Cerebellar cortex (tissue), 1 donor: ENCODE measurements at regions not wholly inside any gene's neighbourhood (a gene's known extent, or its start where the extent isn't known, plus 50 kb on each side); places are given as distances from the start of the nearest gene placed in this dataset.
"Not testable (repeated sequence)": the region's sequence is repeated elsewhere in the genome, so short reads cannot be mapped to it uniquely, and the experiment has no call there.

Experiments used
- DNase-seq: peaks from one replicate; pipeline ENCODE4 v3.0.0-alpha.2; 2015; ENCODE audit warnings: low spot score

DNA sequence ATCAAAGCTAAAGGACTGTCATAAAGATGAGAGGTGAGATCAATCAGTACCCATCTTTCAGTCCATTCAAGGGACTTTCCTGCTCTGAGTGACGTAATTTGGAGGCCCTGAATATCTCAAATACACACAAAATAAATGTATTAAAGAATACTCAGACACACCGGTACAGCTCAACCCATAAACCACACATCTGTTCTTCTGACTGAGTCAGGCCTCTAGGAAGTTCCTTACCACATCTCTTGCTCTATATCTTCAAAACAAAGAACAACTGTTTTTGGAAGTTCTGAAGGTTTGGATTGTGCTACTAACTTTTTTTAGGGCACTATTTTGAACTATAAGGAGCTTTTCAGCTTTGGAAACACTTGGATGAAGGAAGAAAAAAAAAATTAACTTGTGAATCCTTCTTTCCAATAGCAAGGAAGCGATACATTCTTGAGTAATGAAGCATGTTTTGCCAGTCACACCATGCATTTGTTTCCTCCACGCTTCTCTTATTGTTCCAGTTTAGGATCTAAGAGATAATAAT, 866.5 kb upstream of the VRK2 start:
- no peak for DNase-seq

DNA sequence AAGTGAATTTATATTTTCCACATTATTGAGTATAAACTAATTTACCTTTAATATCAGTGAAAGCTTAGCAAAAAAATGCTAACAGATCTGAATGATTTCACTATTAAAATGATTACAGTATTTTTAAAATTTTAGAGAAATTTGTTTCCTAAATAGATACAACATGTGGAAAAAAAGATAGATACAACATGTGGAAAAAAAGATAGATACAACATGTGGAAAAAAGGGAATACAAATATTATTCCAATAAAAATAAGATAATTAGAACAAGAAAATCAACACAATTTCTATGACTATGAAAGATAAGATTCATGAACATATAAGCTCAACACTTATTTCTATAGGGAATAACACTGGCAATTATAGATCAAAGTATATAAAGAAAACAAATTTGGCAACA, 865.9 kb upstream of the VRK2 start:
- DNase-seq: no peak

DNA sequence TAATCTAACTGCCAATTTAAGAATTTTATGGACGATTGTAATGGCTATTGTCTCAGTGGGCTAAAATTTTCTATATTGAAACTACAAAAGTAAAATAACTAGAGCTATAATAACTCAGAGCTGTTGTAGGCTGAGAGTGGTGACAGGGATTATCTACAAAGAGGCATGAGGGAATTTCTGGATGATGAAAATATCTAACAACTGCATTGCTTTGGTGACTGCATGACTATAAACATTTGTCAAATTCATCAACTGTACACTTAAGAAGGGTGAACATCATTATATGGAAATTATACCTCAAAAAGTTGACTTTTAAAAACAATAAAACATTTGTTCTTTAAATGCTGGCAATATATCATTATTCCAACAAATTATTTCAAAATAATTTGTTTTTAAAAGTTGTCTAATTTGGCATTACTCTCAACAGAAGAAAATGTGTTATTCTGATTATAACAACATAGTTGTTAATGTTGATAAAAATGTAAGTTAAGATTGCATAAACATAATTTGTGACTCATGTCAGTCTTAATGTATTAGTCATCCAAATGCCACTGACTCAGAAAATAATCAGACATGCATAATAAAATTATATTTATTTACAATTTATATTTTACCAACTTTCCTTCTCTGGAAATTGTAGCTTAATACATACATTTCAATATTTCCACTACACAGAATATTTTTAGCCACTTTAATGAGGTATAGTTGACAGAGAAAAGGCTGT, 865.1 kb upstream of the VRK2 start:
- no peak for DNase-seq

DNA sequence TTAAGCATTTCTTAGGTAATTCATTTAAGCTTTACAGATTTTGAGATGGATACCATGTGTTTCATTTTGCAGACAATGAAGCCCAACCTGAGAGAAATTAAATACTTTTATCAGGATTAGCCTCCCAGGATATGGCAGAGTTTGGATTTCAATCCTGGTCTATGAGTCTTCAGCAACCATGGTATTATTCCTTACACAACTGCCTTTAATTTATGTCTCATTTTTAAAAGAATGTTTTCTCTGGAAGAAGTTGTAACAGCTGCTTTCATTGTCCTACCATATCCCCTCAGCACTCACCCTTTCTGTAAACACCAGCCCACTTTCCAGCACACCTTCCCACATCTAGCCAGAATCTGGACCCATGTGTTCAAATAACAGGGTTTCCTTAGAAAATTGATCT, 863.7 kb upstream of the VRK2 start:
- no peak for DNase-seq

DNA sequence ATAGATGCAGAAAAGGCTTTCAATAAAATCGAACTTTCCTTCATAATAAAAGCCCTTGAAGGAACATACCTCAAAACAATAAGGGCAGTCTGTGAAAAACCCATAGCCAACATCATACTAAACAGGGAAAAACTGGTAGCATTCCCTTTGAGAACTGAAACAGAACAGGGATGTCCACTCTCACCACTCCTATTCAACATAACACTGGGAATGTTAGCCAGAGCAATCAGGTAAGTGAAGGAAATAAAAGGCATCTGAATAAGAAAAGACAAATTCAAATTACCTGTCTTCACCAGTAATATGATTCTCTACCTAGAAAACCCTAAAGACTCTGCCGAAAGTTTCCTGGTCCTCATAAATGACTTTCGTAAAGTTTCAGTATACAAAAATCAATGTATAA, 861.0 kb upstream of the VRK2 start:
- DNase-seq: no peak

DNA sequence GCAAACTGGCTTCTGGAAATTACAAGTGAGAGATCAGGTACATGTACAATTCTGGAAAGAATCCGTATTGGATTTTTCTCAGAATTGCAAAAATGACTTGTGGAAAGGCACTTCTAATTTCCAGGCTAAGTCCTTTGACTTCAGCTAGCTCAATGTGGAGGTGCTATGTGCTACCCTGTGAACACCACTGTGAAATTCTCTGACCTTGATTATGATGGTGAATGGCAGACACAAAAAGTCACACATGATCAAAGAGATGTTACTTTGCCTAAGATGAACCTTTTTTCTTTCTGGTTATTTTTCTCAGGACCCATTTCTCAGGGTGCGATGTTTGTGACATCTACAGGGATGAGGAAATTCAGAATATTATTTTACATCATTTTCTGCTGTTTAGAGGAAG, 856.6 kb upstream of the VRK2 start:
- no peak for DNase-seq

DNA sequence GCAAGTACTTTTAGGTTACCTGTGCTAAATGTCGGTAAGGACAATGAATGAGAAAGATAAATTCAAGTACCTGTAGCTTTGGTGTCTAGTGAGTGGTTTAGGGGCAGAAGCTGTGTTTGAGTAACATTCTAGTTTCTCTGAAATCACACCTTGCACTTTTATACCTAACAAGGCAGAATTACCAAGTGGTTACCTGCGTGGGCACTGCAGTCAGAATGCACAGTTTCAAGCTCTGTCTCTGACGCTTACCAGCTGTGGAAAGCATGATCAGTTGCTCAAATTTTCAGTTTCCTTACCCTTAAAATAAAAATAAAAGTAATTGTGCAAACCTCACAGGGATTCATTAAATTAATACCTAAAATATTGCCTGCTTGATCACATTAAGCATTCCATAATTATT, 846.9 kb upstream of the VRK2 start:
- no peak for DNase-seq

DNA sequence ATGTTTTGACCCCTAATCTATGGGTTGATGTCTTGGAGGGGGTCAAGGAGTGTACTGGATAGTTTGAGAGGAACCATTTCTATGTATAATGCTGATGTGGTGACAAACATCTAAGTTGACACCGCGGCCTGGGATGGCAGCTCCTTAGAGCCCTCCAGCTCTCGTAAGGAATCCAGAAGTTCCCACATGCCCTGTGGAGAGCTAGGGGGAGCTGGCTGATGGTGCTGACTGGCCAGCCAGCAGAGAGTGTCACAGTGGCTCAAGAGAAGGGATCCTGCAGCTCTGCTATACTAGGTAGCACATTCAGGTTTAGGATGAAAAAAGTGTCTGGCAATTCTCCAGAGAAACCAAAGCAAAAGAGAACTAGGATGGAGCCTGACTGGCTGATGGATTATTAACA, 842.2 kb upstream of the VRK2 start:
- no peak for DNase-seq

DNA sequence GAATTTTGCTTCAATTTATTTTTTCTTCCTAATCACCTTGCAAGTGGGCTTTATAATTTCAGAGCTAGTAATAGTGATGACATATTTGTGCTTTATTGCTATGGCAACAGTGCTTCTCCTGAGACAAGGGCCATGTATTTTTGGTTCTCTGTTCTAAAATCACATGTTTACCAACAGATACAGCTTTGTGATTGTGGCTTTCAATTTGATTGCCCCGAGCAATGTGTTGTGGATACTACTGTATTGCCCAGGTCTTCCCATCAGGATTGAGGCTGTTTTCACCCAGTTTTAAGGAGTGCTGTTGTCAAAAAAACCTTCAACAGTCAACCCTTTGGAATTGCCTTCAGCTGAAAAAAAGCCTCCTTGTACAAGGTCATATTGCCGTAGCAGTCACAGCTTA, 841.4 kb upstream of the VRK2 start:
- no peak for DNase-seq

DNA sequence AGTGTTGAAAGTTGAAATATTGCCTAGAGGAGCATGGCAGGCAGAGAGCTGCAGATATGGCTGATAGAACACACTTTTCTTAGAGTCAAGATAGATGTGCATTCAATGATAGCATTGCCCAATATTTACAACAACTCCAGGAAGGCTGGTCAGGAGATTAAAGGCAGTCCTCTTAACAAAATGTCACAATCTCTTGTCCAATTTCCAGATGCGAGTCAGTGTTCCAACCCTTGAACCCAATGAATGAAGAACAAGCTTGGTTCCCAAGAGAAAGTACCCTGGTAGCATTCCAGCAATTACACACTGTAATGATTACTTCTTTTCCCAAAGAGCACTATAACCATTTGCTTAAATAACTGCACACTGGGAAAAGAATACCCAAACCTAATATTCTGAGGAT, 839.4 kb upstream of the VRK2 start:
- DNase-seq: no peak

DNA sequence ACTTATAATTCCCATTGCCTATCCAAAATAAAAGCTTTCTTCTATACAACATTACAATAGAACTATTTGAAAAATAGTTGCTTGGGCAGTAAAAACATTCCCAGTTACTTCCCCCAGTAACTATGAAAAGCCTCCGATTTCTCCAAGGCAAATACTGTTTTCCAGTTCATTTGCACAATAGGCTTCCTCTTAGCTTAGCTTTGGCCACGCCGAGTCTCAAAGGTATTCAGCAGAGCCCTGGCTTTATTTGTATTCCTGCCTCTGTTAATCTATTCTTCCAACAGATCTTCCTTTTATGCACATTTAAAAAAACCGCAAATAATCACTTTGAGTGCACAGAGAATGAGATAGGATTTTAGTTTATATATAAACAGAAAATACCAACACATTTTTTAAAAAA, 836.8 kb upstream of the VRK2 start:
- no peak for DNase-seq

DNA sequence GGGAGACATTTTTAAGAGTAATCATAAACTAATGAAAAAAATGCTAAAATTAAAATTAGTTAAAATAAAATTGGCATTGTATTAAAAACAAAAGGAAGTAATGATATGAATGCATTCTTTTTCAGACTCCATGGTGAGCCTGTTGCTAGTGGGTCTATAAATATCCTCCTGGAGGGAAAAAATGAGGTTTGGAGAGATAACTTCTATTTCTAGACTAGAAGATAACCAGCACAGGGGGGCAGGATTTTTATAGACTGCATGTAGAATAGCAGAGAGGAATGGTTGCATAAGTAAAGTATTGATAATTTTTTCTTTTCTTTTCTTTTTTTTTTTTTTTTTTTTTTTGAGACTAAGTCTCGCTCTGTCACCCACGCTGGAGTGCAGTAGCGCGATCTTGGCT, 835.8 kb upstream of the VRK2 start:
- no peak for DNase-seq

DNA sequence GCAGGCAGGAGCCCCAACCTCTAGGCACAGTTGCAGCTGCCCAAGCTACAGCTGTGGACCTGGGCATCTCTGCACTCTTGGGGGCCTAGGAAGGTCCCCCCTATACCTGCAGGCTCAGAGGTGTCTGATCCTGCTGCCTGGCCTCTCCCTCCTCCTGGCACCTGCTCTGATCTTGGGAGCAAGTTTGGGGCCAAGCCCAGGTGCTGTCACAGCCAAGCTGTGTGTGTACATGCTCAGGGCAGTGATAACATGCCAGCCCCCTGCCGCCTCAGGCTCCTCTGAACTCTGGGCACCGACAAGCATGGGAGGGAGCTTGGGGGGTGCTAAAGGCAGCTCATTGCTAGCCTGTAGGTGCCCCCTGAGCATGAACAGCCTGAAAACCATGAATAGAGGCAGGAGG, 829.6 kb upstream of the VRK2 start:
- no peak for DNase-seq

DNA sequence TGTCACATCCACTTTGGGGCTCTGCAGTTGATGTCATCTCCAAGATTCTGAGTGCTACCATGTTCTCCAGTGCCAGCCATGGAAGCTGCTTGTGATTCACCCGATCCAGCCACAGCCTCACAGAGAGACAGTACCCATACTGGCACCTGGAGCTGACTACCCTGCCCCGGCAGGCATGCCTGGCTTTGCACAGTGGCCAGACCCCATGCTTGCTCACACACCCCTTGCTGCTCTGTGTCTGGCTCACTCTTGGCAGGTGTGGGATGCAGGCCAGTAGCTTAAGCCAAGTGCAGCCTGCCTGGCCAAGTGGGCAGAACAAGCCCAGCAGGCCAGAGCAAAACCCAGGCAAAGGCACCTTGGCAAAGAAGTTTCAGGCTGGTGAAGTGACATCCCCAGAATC, 828.4 kb upstream of the VRK2 start:
- DNase-seq: no peak

DNA sequence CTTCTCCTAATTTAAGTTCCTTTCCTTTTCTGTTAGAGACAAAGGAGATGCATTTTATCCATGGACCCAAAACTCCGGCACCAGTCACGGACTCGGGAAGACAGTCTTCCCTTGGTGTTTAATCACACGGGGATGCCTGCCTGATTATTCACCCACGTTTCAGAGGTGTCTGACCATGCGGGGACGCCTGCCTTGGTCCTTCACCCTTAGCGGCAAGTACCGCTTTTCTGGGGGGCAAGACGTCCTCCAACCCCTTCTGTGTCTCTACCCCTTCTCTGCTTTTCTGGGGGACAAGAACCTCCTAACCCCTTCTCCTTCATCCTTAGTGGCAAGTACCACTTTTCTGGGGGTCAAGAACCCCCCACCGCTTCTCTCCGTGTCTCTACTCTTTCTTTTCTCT, 816.9 kb upstream of the VRK2 start:
- not testable (repeated sequence) for DNase-seq

DNA sequence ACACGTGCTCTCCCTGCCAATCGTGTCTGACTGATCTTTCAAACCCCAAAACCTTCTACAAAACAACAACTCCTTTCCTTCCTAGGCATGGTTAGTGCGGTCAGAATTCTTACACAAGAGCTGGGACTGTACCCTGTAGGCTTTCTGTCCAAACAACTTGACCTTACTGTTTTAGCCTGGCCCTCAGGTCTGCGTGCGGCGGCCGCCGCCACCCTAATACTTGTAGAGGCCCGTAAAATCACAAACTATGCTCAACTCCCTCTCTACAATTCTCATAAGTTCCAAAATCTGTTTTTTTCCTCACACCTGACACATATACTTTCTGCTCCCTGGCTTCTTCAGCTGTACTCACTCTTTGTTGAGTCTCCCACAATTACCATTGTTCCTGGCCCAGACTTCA, 814.3 kb upstream of the VRK2 start:
- DNase-seq: not testable (repeated sequence)

DNA sequence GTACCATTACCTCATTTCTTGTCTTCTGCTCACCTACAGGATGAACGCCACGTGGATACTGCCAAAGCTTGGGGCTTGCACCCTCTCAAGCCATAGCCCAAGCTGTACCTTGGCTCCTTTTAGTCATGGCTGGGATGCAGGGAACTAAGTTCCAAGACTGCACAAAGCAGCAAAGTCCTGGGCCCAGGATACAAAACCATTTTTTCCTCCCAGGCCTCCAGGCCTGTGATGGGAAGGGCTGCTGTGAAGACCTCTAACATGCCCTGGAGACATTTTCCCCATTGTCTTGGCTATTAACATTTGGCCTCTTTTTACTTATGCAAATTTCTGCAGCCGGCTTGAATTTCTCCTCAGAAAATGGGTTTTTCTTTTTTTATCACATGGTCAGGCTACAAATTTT, 795.1 kb upstream of the VRK2 start:
- not testable (repeated sequence) for DNase-seq

DNA sequence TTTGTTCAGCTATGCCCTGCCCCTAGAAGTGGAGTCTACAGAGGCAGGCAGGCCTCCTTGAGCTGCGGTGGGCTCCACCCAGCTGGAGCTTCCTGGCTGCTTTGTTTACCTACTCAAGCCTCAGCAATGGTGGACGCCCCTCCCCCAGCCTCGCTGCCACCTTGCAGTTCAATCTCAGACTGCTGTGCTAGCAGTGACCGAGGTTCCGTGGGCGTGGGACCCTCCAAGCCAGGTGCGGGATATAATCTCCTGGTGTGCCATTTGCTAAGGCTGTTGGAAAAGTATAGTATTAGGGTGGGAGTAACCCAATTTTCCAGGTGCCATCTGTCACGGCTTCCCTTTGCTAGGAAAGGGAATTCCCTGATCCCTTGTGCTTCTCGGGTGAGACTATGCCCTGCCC, 770.2 kb upstream of the VRK2 start:
- not testable (repeated sequence) for DNase-seq

DNA sequence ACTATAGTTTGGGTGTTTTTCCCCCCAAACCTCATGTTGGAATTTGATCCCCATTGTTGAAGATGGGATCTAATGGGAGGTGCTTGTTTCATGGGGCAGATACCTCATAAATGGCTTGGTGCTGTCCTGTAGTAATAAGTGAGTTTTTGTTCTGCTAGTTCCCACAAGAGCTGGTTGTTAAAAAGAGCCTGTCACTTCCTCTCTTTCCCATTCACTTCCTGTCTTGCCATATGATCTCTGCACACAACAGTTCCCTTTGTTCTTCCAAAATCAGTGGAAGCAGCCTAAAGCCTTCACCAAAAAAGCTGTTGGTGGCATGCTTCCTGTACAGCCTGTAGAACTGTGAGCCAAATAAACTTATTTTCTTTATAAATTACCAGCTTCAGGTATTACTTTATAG, 768.2 kb upstream of the VRK2 start:
- no peak for DNase-seq

DNA sequence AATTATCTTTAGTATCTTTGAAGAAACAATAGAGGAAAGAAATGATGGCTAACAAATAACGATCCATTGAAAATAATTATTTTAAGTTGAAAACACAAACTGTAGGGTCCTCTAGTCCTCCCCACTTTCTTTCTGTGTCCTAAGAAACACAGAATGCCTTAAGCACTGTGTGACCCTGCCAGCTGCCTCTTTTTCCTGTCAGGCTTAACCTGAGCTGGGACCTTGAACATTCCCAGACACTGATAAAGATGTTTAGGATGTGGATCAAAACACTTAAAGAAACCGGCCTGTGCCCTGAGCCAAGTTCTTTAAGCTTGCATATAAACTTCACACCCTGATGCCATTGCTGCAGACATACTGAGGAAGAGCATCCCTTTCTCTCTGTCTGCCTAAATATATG, 755.4 kb upstream of the VRK2 start:
- DNase-seq: no peak

DNA sequence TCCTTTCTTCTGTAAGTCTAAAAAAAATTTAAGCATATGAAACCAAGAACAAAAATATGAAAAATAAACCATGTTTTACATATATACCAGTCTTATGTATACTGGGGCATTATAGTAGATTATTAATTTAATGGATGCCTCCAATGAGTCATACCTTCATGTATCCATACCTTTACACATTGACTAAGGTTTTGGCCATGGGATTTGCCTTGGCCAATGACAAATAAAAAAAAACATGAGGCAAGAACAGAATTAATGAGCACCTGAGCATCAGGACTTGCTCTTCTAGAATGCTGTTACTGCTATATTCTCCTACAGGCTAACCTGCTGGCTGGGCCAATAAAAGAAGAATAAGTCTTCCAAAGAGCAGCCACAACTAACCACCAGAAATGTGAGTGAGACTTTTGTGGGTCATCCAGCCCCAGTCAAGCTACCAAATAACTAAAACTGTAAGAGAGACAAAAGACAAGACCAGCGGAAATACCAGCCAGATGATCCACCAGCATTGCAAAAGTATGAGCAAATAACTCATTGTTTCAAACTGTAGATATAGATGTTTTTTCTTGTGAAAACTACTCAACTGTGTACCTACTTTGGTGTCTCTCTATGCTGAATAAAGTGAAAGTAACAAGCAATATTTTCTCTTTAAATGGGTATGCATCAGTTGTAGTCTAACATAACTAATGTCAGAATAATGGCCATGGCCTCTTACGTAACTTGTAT, 749.6 kb upstream of the VRK2 start:
- DNase-seq: no peak

DNA sequence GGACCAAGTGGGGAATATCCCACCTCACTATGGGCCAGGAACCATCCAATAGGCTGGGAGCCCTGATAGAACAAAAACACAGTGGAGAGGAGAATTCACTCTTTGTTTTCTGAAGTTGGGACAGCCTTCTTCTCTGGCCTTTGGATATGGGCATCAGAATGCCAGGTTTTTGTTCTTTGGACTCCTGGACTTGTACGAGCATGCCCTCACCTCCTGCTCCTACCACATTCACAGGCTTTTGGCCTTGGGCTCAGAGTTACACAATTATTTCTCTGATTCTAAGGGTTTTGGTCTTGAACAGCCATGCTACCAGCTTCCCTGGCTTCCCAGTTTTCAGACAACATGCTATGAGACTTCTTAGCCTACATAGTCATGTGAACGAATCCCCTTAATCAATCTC, 732.9 kb upstream of the VRK2 start:
- DNase-seq: no peak

DNA sequence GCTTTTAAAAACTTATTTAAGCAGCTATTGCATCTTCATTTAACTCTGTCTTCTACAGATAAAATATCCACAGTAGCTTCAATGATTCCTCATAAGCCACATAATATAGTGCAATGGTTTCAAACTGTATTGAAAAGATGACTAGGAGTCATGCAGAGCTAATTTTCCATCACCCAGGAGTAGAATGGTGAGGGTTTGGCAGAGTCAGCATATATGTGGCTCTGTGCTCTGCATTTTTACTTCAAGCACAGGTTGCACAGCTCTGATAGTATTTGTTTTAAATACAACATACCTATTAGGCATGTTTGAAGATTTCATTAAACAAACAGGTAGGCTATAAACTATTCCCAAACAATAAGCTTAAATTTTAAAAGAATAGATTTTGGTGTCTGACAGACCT, 731.9 kb upstream of the VRK2 start:
- DNase-seq: no peak

DNA sequence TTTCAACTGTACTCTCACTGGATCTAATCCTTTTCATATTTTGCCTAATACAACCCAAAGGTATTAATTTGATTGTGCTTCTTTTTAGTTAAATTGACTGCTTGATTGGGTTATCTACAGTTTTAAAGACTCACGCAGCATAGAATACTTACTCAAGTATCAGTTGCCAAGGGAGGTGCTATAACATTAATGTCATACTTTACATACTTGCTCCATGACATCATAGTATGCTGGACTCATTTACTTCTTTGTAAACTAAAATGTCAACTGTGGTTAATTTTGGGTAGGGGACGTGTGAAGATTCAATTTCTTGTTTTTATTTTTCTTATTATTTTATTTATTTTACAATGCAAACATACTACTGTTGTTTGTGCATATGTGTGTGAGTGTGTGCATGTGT, 716.2 kb upstream of the VRK2 start:
- no peak for DNase-seq
